ENCODE measurements at regions not wholly inside any gene's neighbourhood (a gene's known extent, or its start where the extent isn't known, plus 50 kb on each side); places are given as distances from the start of the nearest gene placed in this dataset.

DNA sequence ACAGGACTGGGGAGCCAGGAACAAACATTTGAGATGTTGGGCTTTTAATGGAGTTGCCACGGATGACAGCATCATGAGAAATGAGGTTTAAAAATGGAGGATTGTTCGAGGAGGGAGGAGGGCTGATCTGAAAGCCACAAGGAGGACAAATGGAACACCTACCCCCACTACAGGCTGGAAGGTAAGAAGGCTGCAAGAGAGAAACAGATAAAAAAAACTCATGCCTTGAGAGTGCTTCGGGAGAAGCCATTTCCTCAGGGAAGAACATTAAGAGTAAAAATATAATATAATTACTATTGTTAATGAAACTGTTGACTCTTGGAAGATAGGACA, 119.5 kb upstream of the MAP9 start:
- H3K23ac ChIP-seq (ENCODE audit: low read length in 2 of 2) = no peak overlapping the region
- H3K14ac ChIP-seq (ENCODE audit: low read length in 2 of 2) = no peak overlapping the region
- WGBS = 71% methylated on average over 1 of the region's 3 CpGs
- no peak overlapping the region for H3K4ac ChIP-seq (ENCODE audit: low read depth in 1 of 2, low read length in 2 of 2)
- no peak overlapping the region for H3K9ac ChIP-seq (ENCODE audit: low read length)
- no peak overlapping the region for H2BK5ac ChIP-seq (ENCODE audit: low read depth, low read length, poor library complexity, severe bottlenecking)
- H4K91ac ChIP-seq (ENCODE audit: low read length) = no peak overlapping the region
- H3K27me3 ChIP-seq (ENCODE audit: control insufficient read depth in 1 of 2, insufficient read depth in 1 of 2, low read length in 2 of 2) = no peaks in the 10 kb centered on the region
- no peaks in the 10 kb centered on the region for H3K4me1 ChIP-seq (ENCODE audit: control insufficient read depth, insufficient read depth, low read depth, low read length)
- no peak overlapping the region for H2BK12ac ChIP-seq (ENCODE audit: low read length in 2 of 2)
- no peak overlapping the region for H3K4me3 ChIP-seq (ENCODE audit: insufficient read depth in 1 of 2, low read depth in 1 of 2, low read length in 2 of 2)
- no peak overlapping the region for H3K27ac ChIP-seq (ENCODE audit: low read length, poor library complexity, severe bottlenecking)
- H3K4me2 ChIP-seq (ENCODE audit: low read length, poor library complexity, severe bottlenecking) = no peak overlapping the region
- H2BK120ac ChIP-seq (ENCODE audit: low read depth, low read length) = no peak overlapping the region
- no peaks in the 10 kb centered on the region for H3K36me3 ChIP-seq (ENCODE audit: control insufficient read depth in 1 of 2, insufficient read depth in 2 of 2, low read depth in 1 of 2, low read length in 2 of 2)
- no peaks in the 10 kb centered on the region for H3K79me1 ChIP-seq (replicated peaks; ENCODE audit: low read length, poor library complexity, severe bottlenecking)
- no peaks in the 10 kb centered on the region for H3K9me3 ChIP-seq (ENCODE audit: control insufficient read depth, low read length)
- H4K8ac ChIP-seq (ENCODE audit: low read length) = no peak overlapping the region
- no peak overlapping the region for H2BK15ac ChIP-seq (ENCODE audit: low read depth, poor library complexity, severe bottlenecking)
- no peak overlapping the region for H2AK5ac ChIP-seq (ENCODE audit: low read length, severe bottlenecking)
- peak overlapping the region in 1 of 2 experiments; percentile 33 for H3K18ac ChIP-seq (ENCODE audit: low read depth in 1 of 2, low read length in 2 of 2)
- H2AFZ ChIP-seq (ENCODE audit: low read depth, low read length) = no peak overlapping the region
- DNase-seq = no peak

DNA sequence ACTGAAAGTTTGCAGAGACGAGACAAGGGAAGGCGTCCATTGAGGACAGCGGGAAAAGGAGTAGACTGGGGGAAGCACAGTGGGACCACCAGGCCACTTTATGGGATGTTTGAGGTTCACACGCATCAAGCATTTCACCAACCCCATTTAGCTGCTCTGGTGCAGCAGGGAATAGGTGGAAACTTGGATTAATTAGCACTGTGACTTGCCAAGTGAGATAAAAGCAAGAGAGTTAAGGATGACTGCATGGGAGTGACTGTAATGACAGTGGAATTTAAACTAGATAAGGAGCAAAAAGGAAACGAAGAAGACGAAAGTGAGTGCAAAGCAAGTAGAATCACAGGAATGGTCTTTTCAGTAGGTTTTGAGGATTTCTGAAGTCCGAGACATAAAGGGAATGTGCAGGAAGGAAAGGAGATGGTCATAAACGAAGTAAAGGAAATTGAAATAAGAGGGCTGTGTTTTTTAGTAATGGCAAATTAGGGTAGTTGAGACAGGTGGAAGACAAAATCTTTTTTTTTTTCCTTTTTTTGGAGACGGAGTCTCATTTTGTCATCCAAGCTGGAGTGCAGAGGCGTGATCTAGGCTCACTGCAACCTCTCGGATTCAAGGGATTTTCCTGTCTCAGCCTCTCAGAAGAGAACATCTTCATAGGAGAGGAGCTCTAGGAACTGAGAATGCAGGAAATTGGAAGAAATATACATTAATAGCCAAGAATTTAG, 119.0 kb upstream of the MAP9 start:
- DNase-seq = no peak
- Histone ChIP-seq H4K91ac (ENCODE audit: low read length) (no peak overlapping the region), H2BK5ac (ENCODE audit: low read depth, low read length, poor library complexity, severe bottlenecking) (no peak overlapping the region), H3K27ac (ENCODE audit: low read length, poor library complexity, severe bottlenecking) (no peak overlapping the region), H2AFZ (ENCODE audit: low read depth, low read length) (no peak overlapping the region), H3K9me3 (ENCODE audit: control insufficient read depth, low read length) (no peaks in the 10 kb centered on the region), H2AK5ac (ENCODE audit: low read length, severe bottlenecking) (no peak overlapping the region), H4K8ac (ENCODE audit: low read length) (no peak overlapping the region), H2BK120ac (ENCODE audit: low read depth, low read length) (no peak overlapping the region), H3K79me1 (replicated peaks; ENCODE audit: low read length, poor library complexity, severe bottlenecking) (no peaks in the 10 kb centered on the region), H3K9ac (ENCODE audit: low read length) (no peak overlapping the region), H3K4me2 (ENCODE audit: low read length, poor library complexity, severe bottlenecking) (no peak overlapping the region), H3K4me1 (ENCODE audit: control insufficient read depth, insufficient read depth, low read depth, low read length) (no peaks in the 10 kb centered on the region), H3K18ac (ENCODE audit: low read depth in 1 of 2, low read length in 2 of 2) (no peak overlapping the region), H3K27me3 (ENCODE audit: control insufficient read depth in 1 of 2, insufficient read depth in 1 of 2, low read length in 2 of 2) (no peaks in the 10 kb centered on the region), H3K4me3 (ENCODE audit: insufficient read depth in 1 of 2, low read depth in 1 of 2, low read length in 2 of 2) (no peak overlapping the region), H3K23ac (ENCODE audit: low read length in 2 of 2) (no peak overlapping the region), H3K4ac (ENCODE audit: low read depth in 1 of 2, low read length in 2 of 2) (no peak overlapping the region), H2BK12ac (ENCODE audit: low read length in 2 of 2) (no peak overlapping the region), H3K36me3 (ENCODE audit: control insufficient read depth in 1 of 2, insufficient read depth in 2 of 2, low read depth in 1 of 2, low read length in 2 of 2) (no peaks in the 10 kb centered on the region), H3K14ac (ENCODE audit: low read length in 2 of 2) (no peak overlapping the region), H2BK15ac (ENCODE audit: low read depth, poor library complexity, severe bottlenecking) (no peak overlapping the region)
- WGBS = 65% methylated on average over 7 of the region's 11 CpGs

DNA sequence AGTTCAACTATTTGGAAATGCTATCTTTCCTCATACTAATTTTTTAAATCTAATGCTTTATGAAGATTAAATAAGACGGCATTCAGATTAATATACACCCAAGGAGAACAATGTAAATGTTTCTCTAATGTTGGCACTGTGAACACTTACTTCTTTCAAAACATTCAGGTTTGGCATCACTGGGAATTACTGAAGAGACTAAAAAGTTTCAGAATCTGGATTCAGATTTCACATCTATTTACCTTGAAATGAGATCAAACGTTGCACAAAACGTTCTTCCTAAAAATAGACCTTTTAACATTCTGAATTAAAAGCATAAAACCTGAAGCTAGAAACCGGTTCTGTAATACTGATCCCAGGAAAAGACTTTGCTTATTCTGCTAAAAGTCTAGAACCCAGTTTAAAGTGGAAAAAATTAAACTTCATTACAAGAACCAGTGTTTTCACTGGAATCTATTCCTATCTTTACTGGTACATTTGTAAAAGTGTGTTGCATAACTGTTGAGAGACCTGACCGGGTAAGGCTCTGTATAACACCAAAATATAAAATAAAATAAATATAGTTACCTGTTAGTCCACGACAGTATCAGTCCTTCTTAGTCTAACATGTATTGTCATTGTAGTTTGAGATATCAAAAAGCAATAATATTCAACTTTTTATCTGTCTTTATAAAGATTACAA, 117.4 kb upstream of the MAP9 start:
- Histone ChIP-seq H3K4me3 (ENCODE audit: insufficient read depth in 1 of 2, low read depth in 1 of 2, low read length in 2 of 2) (no peak overlapping the region), H3K23ac (ENCODE audit: low read length in 2 of 2) (no peak overlapping the region), H3K9ac (ENCODE audit: low read length) (no peak overlapping the region), H3K36me3 (ENCODE audit: control insufficient read depth in 1 of 2, insufficient read depth in 2 of 2, low read depth in 1 of 2, low read length in 2 of 2) (no peaks in the 10 kb centered on the region), H3K27me3 (ENCODE audit: control insufficient read depth in 1 of 2, insufficient read depth in 1 of 2, low read length in 2 of 2) (no peaks in the 10 kb centered on the region), H3K79me1 (replicated peaks; ENCODE audit: low read length, poor library complexity, severe bottlenecking) (no peaks in the 10 kb centered on the region), H3K27ac (ENCODE audit: low read length, poor library complexity, severe bottlenecking) (no peak overlapping the region), H4K8ac (ENCODE audit: low read length) (no peak overlapping the region), H3K4me1 (ENCODE audit: control insufficient read depth, insufficient read depth, low read depth, low read length) (no peaks in the 10 kb centered on the region), H3K4me2 (ENCODE audit: low read length, poor library complexity, severe bottlenecking) (no peak overlapping the region), H2BK5ac (ENCODE audit: low read depth, low read length, poor library complexity, severe bottlenecking) (no peak overlapping the region), H2BK15ac (ENCODE audit: low read depth, poor library complexity, severe bottlenecking) (no peak overlapping the region), H3K14ac (ENCODE audit: low read length in 2 of 2) (no peak overlapping the region), H3K9me3 (ENCODE audit: control insufficient read depth, low read length) (no peaks in the 10 kb centered on the region), H2BK120ac (ENCODE audit: low read depth, low read length) (no peak overlapping the region), H3K4ac (ENCODE audit: low read depth in 1 of 2, low read length in 2 of 2) (no peak overlapping the region), H4K91ac (ENCODE audit: low read length) (no peak overlapping the region), H2BK12ac (ENCODE audit: low read length in 2 of 2) (no peak overlapping the region), H3K18ac (ENCODE audit: low read depth in 1 of 2, low read length in 2 of 2) (no peak overlapping the region), H2AK5ac (ENCODE audit: low read length, severe bottlenecking) (no peak overlapping the region), H2AFZ (ENCODE audit: low read depth, low read length) (no peak overlapping the region)
- no peak for DNase-seq
- WGBS = 88% methylated on average over 4 of the region's 6 CpGs

DNA sequence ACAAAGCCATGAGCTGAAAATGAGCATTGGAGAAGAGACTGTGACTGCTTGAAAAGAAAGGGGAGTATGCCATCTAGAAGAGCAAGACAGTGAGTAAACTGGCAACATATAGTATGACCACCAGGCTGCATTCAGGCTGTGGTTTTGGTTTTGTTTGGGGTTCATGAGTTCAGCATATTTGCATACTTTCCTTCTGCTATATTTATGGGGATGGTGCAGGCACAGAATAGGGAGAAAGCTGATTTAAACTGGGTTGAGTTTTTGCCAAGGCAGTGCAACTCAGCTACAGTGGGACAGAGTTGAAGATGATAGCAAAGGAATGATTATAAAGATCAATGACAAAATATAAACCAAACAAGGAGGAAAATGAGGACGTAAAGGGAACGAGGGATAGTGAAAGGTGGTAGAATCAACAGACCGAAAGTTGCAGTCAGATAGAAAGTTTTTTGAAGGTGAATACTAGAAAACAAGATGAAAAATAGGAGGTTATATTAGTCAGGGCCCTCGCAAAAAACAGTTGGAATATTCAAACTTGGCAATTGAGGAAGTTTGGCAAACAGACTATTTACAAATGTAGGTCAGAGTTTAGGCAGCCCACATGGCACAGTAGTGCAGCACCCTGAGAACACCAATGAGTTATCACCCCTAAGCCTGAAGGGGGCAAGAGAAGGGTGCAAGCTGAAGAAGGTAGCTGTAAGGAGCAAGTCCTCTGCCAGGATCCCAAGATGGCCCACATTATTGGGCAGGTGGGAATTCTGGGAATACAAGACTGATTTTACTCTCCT, 114.8 kb upstream of the MAP9 start:
- Histone ChIP-seq H3K4me2 (ENCODE audit: low read length, poor library complexity, severe bottlenecking) (no peak overlapping the region), H3K4me1 (ENCODE audit: control insufficient read depth, insufficient read depth, low read depth, low read length) (no peaks in the 10 kb centered on the region), H3K14ac (ENCODE audit: low read length in 2 of 2) (no peak overlapping the region), H3K18ac (ENCODE audit: low read depth in 1 of 2, low read length in 2 of 2) (no peak overlapping the region), H2BK120ac (ENCODE audit: low read depth, low read length) (no peak overlapping the region), H3K9ac (ENCODE audit: low read length) (no peak overlapping the region), H2BK15ac (ENCODE audit: low read depth, poor library complexity, severe bottlenecking) (no peak overlapping the region), H3K27ac (ENCODE audit: low read length, poor library complexity, severe bottlenecking) (no peak overlapping the region), H3K4ac (ENCODE audit: low read depth in 1 of 2, low read length in 2 of 2) (no peak overlapping the region), H2AFZ (ENCODE audit: low read depth, low read length) (no peak overlapping the region), H4K8ac (ENCODE audit: low read length) (no peak overlapping the region), H3K9me3 (ENCODE audit: control insufficient read depth, low read length) (no peaks in the 10 kb centered on the region), H4K91ac (ENCODE audit: low read length) (no peak overlapping the region), H2BK5ac (ENCODE audit: low read depth, low read length, poor library complexity, severe bottlenecking) (no peak overlapping the region), H3K27me3 (ENCODE audit: control insufficient read depth in 1 of 2, insufficient read depth in 1 of 2, low read length in 2 of 2) (no peaks in the 10 kb centered on the region), H3K36me3 (ENCODE audit: control insufficient read depth in 1 of 2, insufficient read depth in 2 of 2, low read depth in 1 of 2, low read length in 2 of 2) (no peaks in the 10 kb centered on the region), H3K79me1 (replicated peaks; ENCODE audit: low read length, poor library complexity, severe bottlenecking) (no peaks in the 10 kb centered on the region), H3K4me3 (ENCODE audit: insufficient read depth in 1 of 2, low read depth in 1 of 2, low read length in 2 of 2) (no peak overlapping the region), H2AK5ac (ENCODE audit: low read length, severe bottlenecking) (no peak overlapping the region), H3K23ac (ENCODE audit: low read length in 2 of 2) (no peak overlapping the region), H2BK12ac (ENCODE audit: low read length in 2 of 2) (no peak overlapping the region)
- 92% methylated on average over 4 of the region's 4 CpGs for whole genome bisulfite sequencing
- DNase-seq = peak; percentile 17

Measured in mesenchymal stem cell (in vitro differentiated cells and primary cell).